ENCODE measurements at regions not wholly inside any gene's neighbourhood (a gene's known extent, or its start where the extent isn't known, plus 50 kb on each side); places are given as distances from the start of the nearest gene placed in this dataset.
A peak's percentile ranks its signal among the peaks of the same experiment; 100 is the strongest.

GRCh38 chr7:81606078-81606863 is 163.6 kb downstream of the HGF start:
- DNase-seq, result no peak

- no peak for DNase-seq
Observed at GRCh38 chr7:81605493-81605892, 164.4 kb downstream of the HGF start.

DNA sequence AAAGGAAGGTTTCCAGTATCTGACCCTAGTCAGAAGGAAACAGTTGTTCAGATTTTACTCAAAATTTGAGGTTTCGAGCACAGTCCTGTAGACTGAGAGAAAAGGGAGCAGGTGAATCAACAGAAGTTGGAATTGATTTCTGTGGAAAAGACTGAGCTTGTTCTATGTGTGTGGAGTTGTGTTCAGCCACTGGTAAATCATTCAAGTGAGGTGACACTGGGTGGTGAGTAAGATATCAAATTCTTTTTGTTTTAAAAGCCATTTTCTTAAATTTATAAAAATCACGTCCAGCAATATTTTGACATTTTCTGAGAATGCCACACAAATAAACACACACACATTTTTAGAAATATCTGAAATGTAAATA is 165.1 kb downstream of the HGF start:
- no peak for DNase-seq

- DNase-seq, result peak; percentile 53
Observed at GRCh38 chr7:81604075-81604807, 165.6 kb downstream of the HGF start.

DNA sequence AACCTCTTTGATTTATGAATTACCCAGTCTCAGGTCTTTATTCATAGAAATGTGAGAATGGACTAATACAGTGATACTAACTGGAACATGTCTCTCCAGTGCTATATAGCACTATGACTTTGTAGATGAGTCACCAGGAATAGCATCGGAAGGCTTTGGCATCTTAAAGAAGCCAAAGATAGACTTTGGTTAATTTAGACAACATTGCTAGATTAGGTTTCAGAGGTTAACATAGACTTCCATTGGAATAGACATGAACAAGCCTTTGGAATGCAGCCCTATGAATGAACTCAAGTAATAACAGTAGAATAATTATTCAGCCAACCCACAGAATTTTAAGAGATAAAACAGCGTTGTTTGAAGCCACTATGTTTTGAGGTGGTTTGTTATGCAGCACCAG is 169.2 kb downstream of the HGF start:
- DNase-seq, result peak; percentile 74

DNA sequence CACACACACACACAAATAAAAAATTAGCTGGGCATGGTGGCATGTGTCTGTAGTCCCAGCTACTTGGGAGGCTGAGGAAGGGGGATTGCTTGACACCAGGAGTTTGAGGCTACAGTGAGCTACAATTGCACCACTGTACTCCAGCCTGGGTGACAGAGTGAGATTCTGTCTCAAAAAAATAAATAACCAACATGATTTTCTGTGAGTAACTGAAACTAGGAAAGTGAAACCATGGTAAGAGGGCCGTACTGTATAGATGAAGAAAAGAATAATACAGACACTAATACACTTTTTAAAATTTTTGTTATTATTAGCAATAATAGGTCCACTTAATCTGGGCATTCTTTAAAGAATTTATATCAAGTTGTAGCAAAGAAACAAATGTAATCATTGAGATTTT is 170.9 kb downstream of the HGF start:
- DNase-seq, result no peak

DNA sequence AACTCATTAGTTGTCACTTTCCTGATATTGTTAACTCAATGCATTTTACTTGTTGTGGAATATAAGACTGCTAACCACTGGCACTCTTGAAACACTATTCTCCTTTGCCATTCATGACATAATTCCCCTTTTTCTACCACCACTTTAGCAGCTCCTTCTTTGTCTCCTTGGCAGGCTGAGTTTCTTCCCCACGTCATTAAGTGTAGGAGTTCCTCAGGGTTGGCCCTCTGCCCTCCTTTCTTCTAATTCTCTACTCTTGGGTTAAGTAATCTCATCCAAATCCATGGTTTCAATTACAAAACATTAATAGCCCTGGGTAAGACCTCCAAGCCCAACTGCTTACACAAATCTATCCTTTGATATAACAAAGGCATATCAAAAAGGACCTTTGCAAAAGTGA is 175.1 kb downstream of the HGF start:
- peak; percentile 18 for DNase-seq

- no peak for DNase-seq
Observed at GRCh38 chr7:81590131-81590530, 179.7 kb downstream of the HGF start.

DNA sequence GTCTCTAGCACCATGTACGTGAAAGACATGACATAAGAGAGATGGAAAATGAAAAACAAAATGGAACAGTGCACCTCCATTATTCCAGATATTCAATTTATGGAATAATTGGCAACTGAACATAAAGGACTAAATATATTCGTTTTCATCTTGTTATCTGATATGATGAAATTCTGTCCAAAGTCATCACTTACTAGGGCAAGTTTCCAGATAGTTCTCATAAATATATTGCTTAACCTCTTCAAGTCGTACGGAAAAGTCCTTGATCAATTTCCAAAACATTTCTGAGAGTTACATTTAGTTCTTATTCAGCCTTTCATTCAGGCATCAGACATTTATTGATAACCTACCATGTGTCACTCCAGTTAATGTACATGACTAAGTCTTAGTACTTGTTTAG is 185.2 kb downstream of the HGF start:
- DNase-seq, result no peak

DNA sequence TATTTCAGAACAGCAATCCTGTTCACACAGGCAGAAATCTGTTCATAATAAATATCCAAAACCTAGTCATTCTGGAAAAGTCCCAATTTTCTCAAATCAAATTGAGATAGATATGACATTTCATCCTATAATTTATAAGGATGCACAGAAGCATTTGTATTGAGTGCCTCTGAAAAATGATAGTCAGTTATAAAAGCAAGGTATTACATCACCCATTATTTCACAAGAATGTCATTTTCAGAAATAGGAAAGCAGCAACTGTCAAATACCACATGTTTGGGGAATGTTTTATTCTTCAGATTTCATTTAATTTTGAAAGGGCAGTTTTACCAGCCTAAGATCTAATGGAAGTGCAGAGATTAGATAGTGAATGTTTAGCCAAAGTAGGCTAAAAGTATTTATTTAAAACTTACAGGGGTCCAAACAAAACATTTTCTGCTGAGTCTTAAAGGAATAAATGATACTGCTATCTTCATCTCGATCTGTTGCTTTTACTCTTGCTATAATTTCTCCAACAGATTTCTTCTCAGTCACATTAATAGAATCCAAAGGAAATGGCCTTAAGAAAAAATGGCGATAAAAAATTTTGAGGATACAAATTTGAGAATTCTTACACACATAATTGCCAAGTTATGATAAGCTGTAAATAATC is 185.8 kb downstream of the HGF start:
- peak; percentile 29 for DNase-seq

DNA sequence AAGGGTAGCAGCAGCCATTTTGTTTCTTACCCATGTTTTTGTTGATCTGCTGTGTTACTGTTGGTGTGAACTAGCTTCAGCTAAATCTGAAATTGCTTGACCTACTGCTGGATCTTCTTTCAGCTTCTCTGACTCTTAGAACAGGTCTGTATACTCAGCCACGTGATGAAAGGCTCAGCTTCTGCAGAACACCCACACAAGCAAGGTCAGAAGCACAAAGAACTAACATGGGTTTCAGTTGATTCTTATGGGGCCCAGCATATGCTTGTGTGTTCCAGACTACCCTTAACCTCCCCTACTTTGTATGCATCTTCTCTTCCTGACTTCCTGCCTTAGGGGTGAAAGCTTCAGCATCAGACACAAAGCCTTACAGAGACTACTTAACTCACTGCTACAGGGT is 186.8 kb downstream of the HGF start:
- DNase-seq, result no peak

DNA sequence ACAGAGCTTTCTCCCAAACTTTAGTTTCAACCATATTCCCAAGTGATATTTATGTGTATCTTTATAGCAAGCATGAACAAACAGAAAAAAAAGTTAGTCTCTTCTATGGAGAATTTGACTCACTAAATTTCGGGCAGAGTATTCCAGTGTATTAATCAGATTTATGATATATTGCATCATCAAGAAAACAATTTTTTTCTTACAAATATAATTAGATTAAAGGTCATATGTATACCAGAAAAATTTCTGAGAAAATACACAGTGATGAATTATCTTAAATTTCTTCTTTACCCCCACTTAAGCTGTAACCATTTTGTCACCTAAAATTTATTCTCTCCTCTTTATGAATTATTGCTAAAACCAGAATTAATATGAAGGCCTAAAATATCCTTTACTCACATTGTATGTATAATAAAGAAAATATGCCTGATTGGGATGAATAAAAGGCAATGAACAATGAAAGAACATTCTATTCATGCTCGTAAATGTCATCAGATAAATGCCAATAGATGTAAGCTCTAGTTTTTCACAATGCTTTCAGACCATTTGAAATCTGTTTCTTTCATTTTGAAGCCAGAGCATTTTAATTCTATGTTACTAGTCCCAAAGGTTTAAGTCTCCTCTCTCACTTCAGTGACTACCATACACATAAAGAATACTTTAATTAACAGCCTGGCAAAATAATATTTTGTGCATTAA is 192.1 kb downstream of the HGF start:
- DNase-seq, result no peak

- peak; percentile 35 for DNase-seq
Observed at GRCh38 chr7:81574723-81575326, 195.0 kb downstream of the HGF start.

- no peak for DNase-seq
Observed at GRCh38 chr7:81573932-81574331, 195.9 kb downstream of the HGF start.

GRCh38 chr7:81573128-81573527 is 196.7 kb downstream of the HGF start:
- no peak for DNase-seq

DNA sequence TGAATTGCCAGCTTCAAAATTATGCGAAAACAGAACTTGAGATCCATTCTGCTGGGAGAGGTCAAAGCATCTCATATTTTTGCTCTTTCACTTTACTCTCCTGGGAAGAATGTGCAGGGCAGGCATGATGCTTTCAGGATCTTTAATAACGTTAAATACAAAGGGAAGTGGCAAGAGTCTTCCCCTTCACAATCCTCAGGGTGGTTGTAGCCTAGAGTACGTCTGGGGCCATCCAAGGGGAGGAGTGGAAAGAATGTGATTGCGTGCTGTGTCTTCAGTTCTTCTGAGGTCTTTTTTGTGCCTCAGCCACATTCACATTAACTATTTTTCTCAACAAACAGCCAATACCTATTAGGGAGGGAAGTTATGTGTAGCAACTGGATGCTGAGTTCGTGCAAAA is 207.3 kb downstream of the HGF start:
- no peak for DNase-seq

DNA sequence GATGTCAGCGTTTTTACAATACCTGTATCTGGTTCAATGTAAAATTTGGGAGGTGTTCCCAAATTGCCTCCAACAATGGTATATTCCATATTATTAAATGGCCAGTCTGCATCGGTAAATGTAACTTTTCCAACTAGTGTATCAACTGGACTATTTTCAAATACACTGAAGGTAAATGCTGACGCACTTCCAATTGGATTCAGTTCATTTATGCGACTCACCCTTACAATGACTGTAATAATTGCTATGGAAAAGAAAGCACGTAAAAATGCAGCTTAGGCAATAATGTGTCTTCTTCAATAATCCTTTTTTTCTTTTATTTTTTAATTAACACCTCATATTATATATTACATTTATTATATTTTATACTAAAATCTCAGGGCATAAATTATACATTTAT is 209.1 kb downstream of the HGF start:
- peak; percentile 10 for DNase-seq

DNA sequence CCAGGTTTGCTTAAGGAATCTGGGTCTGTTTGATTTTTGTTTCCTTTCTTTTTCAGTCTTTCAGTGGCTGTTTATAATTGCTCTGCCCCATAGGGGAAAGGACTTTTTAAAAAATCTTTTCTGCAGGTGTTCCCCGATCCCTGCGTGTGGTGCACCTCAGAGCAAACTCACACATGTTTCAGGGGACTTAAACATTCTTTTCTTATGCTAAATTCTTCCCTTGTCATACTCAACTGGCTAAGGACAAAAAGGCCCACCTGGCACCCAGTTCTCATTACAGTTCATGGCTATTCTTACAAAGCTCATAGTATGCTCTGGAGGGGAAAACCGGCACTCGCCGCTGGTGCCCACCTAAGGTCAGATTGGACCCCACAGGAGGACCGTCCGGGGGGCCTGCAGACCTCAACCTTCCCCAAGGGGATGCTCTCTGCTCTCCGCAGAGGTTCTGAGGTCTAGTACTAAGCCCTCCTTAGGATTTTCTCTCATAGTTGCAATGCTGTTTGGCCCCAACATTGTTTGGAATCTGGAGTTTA is 220.3 kb downstream of the HGF start:
- no peak for DNase-seq

DNA sequence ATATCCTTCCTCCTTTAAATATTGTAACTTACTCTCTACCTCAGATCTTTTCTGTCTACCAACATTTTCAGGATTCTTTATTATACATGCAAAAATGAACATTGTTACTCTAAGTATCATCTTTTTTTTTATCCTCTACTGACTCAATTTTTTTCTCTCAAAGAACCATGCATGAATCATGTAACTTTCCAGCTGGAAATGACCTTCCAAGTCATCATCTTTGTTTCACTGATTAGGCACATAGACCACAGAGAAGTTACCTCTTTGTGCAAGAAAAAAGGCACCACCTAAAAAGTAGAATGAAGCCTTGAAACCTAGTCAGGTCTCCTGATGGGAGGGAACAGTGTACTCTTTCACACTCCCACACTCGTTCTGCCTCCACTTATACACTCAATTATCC is 234.9 kb downstream of the HGF start:
- DNase-seq, result peak; percentile 11

DNA sequence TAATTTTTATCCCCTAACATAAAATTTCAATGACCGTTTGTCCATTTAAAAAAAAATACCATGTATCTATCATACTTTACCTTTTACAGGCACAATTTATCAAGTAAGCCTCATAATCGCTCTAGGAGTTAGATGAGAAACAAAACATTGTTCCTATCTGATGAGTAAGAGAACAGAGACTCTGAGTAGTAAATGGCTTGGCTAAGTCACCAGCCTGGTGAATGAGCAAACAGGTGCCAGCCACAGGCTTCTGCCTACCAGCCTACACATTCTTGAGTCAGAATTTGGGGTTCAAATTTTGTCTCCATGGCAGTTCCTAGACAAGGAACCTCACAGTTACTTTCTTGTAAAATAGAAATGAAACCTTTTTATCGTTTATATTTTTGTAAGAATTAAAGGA is 235.4 kb downstream of the HGF start:
- DNase-seq, result no peak

DNA sequence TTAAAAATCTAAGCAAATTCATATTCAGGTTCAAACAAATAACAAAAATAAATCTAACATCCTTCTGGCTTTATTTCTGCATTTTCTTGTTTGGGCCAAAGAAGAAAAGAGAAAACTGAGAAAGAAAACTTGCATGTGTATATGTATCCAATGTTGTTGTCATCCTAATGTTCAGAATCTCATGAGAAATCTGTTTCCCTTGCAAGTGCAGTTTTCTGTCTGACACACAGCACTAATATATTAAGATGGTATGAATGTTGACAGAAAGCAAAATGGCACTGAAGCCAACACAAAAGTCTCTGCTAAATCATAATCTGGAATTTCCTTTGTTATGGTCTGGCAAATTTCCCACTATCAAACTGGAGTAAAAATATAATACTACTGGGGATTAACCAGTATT is 235.9 kb downstream of the HGF start:
- DNase-seq, result no peak

DNA sequence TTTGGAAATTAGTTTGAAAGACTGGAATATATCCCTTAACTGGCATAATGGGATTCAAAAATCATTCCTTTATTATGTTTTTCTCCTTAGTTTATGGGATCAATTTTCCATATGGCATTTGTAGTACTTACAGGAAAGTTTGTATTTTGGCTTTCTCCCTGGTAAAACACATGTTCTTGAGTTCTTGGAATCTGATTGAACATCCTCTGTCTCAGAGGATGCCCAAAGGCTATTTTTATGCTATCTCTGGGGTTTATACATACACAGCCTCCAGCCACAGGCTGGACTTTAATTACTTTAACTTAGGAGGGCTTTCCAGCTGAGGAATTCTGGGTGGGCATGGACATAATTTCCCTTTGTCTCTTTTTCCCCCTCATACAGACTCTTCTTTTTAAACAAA is 236.4 kb downstream of the HGF start:
- DNase-seq, result no peak

GRCh38 chr7:81529785-81530184 is 240.1 kb downstream of the HGF start:
- DNase-seq, result no peak

Data from fibroblast of skin of right biceps (primary cell).